Right ventricle myocardium superior (tissue), 1 donor: ENCODE measurements at regions not wholly inside any gene's neighbourhood (a gene's known extent, or its start where the extent isn't known, plus 50 kb on each side); places are given as distances from the start of the nearest gene placed in this dataset.

Experiments used
- ATAC-seq: fragments of 200-7000 bp; cut with Tn5 transposase; one replicate; pipeline ENCODE4 v1.9.1; 2020; ENCODE audit warnings: mild to moderate bottlenecking; ENCODE audit not compliant: poor library complexity
- DNase-seq: peaks from one replicate; pipeline ENCODE4 v3.0.0-alpha.2; 2020
- intact Hi-C: fragments of 100-400 bp; cut with DNase I; formaldehyde crosslinking; loops from one replicate; pipeline ENCODE4 v1.11.2; 2022
- donor health status: DM: no; HTN: yes; CAD: no; lungs with severe emphysema.

DNA sequence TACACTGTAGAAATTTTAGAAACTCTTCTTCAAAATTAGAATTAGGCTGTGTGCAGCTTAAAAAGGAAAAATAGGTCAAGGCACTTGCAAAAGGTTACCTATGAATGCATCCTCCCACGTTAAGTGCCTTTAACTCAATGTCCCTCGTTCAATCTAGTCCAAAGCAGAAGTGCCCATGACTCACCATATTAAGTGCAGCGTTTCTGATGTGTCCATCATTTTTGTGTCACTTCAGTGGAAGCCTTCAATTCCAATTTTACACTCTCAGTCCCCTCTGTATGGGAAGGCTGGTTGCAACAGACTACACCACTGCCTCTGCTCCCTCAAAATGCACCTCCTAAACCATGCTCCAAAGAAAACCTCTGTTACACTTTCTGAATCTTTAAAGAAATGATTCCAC, 53.4 kb downstream of the FOXB1 start:
- DNase-seq (no peak), ATAC-seq (no peak)
- intact Hi-C loops: no loop called here

DNA sequence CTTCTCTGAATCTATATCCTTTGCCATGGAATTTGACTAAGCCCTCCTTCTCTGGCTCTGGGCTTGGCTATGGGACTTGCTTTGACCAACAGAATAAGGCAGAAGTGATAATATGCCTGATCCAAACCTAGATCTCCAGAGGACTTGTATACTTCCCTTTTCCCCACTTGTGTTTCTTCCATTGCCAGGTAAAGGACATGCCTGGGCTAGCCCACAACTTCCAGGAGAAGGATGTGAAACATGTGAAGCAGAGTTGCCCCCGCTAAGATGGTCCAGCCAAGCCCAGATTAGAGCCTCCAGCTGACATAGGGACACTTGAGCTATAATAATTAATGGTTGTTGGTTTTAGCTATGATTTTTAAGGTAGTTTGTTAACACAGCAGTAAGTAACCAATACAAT, 55.1 kb downstream of the FOXB1 start:
- ATAC-seq (no peak), DNase-seq (no peak)
- intact Hi-C loops: no loop called here

DNA sequence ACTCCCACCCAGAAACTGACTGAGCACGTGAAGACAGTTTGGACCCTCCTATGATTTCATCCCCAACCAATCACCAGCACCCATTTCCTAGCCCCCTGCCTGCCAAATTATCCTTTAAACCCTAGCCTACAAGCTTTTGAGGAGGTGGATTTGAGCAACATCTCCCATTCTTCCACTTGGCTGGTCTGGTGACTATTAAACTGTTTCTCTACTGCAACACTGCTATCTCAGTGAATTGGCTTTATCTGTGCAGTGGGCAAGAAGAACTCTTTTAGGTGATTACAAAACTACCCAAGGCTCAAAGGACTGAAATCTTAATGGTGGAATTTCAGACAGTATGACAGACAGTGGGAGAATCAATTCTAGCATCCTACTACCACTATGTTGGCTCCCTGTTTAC, 57.6 kb downstream of the FOXB1 start:
- intact Hi-C loops: no loop called here
- DNase-seq: no peak
- no peak for ATAC-seq

DNA sequence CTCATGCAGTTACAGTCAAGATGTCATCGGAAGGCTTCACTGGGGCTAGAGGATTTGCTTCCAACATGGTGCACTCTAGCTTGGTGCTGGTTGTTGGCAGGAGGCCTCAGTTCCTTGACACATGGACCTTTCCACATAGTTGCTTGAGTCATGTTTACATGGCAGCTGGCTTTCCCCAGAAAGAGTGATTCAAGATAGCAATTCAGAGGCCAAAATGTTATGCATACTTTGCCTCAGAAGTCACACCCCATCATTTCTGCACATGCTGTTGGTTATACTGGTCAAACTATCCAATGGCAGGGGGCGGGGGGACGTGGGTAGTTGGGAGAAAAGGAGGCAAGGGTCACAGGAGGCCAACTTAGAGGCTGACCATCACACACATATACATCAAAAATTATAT, 58.7 kb downstream of the FOXB1 start:
- no peak for ATAC-seq
- DNase-seq: no peak
- intact Hi-C loops: no loop called here

DNA sequence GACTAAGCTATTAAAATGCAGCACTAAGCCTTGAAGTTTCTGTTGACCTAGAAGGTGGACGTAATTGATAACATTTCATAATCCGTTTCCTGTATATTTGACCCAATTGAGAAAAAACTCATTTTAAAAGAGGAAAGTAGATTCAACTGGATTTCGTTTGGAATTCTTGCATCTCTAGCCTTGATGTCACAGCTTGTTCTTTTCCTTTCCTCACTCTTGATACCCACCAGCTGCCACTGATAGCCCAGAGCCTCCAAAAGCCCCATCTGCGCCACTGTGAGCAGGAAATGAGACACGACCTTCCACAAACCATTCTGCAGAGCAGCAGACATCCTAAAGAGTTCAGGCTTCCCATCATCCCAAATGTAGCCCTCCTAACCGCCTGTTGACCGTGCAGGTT, 61.8 kb downstream of the FOXB1 start:
- intact Hi-C loops: no loop called here

DNA sequence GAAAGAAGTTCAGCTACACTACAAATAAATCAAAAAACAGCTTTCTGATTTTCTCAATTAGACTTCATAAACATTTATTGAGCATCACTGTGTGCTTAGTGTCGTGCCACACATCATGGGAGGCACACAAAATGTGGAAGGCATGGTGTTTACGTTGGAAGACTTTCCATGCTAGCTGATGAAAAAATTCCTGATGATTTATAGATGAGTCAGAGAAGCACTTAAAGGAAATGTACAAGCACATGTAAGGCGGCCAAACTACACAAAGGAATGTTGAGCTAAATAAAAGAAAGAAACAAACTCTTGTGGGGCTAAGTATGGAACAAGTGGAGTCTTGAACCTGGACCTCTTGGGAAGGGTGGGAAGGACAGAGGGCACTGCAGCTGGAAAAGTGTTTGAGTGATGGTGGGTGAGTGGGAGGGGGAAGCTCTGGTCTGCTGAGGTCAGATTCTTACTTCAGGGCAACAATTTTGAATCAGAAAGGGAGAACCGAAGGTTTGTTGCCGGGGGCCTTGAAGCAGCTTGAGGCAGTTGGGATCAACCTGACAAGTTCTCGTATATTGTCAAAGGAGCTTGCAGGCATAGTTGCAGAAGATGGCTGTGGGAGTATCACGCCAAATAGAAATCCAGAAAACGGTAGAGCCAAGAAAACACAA, 66.9 kb downstream of the FOXB1 start:
- ATAC-seq (no peak), DNase-seq (no peak)
- intact Hi-C loops: no loop called here

More for the DNA sequence above, 61.8 kb downstream of the FOXB1 start:
- peak; percentile 45 for ATAC-seq
- DNase-seq: no peak

DNA sequence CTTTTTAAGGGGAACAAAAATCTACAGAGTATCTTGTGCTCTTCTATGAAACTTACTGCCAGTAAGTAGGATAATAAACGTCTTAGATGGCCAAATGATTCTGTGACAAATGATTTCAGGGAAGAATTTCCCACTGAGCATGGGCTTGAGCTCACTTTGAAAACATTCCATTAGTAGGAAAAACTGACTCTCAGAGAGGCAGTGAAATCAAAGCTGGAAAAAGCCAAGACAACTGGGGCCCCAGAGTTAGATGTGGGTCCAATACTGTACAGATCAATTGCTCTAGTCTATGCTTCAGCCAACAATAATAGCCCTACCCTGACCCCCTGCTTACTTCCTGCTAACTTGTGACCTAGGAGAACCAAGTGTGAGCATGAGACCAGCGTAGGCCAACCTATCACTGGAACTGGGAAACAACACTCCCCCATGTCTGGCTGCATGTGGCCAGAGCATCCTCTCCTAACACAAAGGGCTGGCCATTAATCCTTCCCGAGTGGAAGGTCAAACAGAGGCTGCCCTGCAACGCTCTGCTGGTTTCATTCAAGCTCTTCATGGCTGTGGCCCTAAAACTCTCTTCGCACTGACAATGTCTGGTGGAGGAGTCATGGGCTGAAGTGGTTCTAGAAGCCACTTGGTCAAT, 68.8 kb downstream of the FOXB1 start:
- ATAC-seq (no peak), DNase-seq (no peak)
- intact Hi-C loops: no loop called here

DNA sequence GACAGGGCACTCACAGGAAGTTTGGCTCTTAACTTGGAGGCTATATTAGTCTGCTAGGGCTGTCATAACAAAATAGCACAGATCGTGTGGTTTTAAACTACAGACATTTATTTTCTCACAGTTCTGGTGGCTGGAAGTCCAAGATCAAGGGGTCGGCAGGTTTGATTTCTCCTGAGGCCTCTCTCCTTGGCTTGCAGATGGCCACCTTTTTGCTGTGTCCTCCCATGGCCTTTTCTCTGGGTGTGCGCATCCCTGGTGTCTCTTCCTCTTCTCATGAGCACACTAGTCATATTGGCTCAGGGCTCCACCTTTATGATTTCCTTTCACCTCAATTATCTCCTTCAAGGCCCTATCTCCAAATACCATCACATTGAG, 69.3 kb downstream of the FOXB1 start:
- ATAC-seq (no peak), DNase-seq (no peak)
- intact Hi-C loops: no loop called here

DNA sequence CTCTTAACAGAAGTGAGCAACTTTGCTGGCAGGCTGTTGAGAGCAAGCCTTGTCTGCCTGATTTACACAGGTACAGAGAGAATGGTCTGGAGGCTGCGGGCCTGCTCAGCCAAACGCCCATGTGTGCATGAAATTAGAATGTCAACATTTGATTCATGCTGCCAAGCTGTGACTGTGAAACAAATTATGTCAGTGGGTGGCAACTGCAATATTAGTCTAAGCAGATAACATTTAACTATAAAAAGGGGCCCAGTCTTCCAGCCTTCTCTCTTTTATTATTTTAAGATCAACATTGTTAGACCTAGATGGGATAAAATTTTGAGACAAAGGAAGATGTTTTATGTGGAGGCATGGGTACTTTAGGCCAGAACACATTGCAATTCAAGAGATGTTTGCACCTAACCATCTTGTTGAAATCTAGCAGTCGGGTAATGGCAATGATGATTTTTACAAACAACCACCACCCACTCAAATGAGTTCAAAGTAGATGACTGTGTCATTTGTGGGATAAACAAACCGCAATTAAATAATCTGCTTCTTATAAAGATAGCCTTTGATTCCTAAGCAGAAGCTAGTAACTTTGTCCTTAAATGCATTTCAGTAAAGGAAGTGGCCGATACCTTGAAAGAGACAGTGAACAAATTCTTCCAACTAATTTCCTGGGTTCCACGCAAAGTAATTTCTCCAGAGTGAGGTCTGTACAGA, 70.2 kb downstream of the FOXB1 start:
- no peak for DNase-seq
- intact Hi-C loops: no loop called here
- no peak for ATAC-seq

DNA sequence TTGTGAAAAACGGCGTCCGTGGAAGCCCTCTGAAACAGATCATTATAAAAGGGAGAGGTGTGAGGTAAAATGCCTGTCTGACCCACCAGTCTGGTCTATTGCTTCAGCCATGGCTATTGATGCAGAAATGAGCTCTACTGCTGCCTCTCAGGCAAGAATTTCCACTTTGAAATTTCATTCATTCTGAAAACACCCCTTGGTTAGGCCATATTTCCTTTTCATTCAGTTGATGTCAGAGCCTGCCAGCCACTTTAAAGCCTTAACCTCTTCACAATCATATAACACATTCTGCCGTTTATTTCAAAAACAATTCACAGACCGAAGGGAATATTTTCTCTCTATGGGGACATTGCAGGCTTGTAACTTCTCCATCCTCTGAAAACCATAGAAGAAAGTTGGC, 71.9 kb downstream of the FOXB1 start:
- intact Hi-C loops: no loop called here
- ATAC-seq (no peak), DNase-seq (no peak)

DNA sequence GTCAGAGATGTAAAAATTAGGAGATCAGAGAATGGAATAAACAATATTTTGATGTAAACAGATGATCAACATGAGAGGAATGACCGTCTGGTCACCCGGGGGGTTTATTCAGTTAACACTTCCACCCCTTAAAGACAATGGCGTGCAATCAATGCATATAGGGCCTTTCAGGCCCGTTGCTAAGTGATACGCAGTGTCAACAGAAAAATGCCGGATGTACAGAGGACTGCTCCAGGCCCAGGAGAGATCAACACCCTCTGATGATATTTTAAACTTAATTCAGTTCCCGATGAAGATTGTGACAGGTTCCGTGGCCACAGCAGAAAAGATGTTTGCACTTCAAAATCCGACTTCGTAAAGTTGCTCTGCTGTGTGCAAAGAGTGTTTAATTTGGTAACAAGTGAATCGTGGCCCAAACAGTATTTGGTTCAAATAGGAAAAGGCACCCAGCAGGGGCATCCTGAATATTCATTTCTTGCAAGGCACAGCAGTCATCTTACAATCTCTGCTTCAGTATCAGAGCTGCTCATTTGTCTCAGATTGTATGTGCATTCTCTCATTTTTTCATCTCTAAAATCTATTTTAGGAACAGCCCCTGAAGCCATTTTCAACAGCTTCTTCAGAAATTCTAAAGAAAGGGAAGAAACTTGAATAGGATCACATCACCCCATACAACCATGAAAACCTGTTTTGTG, 72.6 kb downstream of the FOXB1 start:
- DNase-seq: no peak
- intact Hi-C loops: no loop called here
- ATAC-seq: no peak

DNA sequence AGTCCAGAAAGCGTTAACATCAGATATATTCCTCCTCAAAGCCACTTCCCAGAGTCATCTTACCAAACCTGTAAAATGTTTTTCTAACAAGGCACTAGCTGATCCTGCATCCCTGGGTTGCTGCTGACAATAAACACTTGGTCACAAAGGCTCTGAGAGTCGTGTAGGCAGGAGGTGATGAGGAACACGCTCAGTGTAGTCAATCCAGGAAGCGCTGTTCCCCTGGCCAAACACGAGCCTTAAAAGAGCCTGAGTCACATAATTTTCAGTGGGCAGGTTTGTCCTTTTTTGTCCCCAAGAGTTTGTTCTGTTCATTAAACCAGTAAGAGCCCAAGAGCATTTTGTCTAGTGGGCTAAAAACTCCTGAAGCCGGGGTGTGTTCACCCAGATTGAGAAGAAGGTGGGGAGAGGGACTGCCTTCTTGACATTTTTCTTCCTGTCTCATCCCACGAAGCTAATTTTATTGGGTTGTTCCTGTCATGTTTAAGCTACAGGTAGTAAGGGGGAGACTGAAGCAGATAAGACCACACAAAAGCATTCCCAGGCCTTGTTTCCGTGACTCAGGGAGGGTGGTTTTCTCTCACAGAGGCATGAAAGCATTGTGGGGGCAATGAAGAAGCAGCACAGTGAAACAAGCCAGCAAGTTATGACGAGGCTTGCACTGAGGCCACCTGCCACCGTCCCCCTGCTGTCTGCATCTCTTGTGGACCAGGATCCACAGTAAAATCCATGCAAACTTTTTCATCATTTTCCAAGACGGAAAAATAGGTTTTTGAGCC, 73.7 kb downstream of the FOXB1 start:
- no peak for ATAC-seq
- intact Hi-C loops: no loop called here
- DNase-seq: no peak

DNA sequence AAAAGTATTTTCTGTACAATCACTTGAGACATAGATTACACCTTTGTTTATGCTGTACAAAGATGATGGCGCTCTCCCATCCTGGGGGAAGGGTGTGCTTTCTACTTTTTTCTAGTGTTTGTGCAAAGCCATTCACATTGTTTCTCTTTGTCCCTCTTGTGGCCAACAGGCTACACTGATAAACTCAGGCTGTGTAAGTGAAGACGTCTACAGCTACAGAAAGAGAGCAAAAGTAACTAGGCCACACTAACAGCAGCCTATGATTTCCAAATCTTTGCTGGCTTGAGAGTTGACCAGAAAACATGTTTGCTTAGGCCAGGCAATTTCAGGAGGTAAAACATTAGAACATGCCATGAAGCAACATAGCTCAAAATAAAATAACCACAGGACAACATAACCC, 75.1 kb downstream of the FOXB1 start:
- no peak for DNase-seq
- intact Hi-C loops: no loop called here
- no peak for ATAC-seq

DNA sequence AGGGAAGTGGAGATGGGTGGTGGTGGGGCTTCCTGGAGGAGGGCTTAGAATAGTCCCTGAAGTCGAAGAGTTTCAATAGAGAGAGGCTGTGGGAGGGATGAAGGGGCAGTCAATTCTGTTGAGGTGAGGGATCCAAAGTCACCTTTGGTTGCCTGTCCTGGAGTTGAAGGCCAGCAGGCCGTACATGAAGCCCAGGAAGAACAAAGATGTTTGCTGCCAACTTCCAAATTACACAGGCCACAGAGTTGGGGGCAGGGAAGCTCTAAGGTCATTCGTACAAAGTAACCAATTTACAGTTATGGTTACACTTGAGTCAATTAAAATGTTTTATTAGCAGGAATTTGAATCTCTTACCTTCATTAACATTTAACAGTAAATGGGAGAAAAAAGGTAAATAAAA, 77.9 kb downstream of the FOXB1 start:
- intact Hi-C loops: no loop called here
- no peak for DNase-seq
- ATAC-seq: no peak

DNA sequence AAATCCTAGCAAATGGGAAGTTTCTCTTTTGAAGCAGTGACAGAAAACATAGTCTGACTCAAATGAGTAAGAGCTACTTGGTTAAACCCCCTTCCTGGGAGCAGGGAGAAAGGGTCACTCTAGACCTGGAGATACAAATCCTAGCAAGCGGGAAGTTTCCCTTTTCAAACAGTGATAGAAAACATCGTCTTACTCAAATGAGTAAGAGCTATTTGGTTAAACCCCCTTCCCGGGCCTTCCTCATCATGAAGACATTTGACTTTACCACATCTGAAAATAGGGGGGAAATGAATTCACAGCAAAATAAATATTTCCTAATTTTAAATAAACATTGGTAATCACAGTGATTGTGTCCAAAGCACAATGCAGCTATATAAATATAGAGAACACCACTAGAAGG, 79.2 kb downstream of the FOXB1 start:
- no peak for DNase-seq
- no peak for ATAC-seq
- intact Hi-C loops: no loop called here

DNA sequence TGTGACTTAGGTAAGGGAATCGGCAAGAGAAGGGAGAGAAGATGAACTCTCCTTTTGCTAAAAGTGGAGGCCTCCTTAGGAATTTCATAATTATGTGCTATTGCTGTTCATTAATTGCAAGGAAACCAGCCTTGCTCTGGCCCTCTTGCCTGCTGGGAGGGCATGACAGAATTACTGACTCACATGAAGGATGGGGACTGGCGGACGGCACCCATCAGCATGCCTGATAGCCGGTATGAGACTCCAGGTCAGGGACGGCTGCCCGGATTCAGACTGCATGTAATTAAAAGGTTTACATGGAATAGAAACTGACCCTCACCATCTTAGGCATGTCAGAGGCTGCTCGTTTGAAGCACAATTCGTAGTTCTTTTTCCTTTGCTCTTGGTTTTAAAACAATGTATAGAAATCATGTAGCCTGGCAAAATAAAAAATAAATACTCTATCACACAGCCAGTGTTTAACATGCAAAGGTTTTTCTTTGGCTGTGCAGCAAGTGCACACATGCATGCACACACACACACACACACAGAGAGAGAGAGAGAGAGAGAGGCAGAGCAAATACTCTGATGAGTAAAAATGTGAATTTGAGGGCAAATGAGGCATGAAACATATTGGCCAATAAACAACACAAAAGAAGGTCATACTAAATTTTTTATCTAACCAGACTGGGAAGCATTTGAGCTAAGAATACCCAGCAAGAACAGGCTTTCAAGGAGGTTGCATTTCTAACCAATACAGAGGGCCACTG, 82.7 kb downstream of the FOXB1 start:
- DNase-seq: no peak
- no peak for ATAC-seq
- intact Hi-C loops: no loop called here

DNA sequence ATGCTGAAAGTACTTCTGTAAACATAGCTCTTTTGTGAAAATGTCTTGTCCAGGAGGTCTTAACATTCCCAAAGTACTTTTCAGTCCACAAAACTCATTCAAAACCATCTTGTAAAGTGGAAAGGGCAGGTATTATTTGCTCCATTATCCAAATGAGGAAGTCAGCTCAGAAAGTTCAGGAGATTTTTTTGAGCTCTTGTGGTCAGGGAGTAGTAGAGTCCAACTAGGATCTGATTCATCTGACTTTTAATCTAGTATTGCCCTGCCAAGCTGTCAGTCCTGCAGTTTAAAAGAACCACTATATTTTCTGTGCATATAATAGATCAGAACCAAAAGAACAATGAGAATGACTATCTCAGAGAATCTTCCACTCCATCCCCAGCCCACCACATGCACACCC, 83.5 kb downstream of the FOXB1 start:
- intact Hi-C loops: no loop called here

DNA sequence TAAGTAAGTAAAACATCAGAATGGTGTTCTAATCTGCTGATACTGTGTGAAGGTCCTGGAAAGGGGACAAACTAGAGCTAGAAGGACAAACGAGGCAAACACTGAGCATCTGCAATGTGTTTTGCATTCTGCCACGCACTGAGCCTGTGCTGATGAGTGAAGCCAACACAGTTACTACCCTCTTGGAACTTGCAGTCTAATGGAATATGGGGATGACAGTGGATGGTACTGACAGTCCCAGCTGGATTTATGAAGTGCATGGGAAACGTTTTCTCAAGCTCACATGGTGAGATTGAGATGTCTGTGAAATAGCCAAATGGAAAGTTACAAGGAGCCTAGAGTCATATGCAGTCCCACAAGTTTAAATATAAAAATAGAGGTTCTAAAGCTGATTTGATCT, 86.6 kb downstream of the FOXB1 start:
- intact Hi-C loops: no loop called here
- DNase-seq: no peak
- no peak for ATAC-seq

More for the DNA sequence above, 83.5 kb downstream of the FOXB1 start:
- ATAC-seq (no peak), DNase-seq (no peak)
